Neuronal stem cell (in vitro differentiated cells): ENCODE measurements at regions not wholly inside any gene's neighbourhood (a gene's known extent, or its start where the extent isn't known, plus 50 kb on each side); places are given as distances from the start of the nearest gene placed in this dataset.

ENCODE experiments used
- DNase-seq: peaks from one replicate; pipeline ENCODE4 v3.0.0-alpha.2; 2013; ENCODE audit warnings: low spot score
- H2AFZ ChIP-seq: one replicate; pipeline ENCODE4 v1.6.1; 2013; ENCODE audit warnings: mild to moderate bottlenecking, low read length, inconsistent platforms
- H2AK5ac ChIP-seq: 2 replicates; pipeline ENCODE4 v1.6.1; 2013; ENCODE audit warnings: low read depth, mild to moderate bottlenecking, inconsistent platforms, low read length, moderate library complexity, mixed read lengths
- H2BK120ac ChIP-seq: 2 replicates; pipeline ENCODE4 v1.6.1; 2013; ENCODE audit warnings: low read depth, mild to moderate bottlenecking, inconsistent platforms, low read length, moderate library complexity, mixed read lengths
- H2BK12ac ChIP-seq: one replicate; pipeline ENCODE4 v1.6.1; 2013; ENCODE audit warnings: low read length, inconsistent platforms
- H2BK15ac ChIP-seq: 2 replicates; pipeline ENCODE4 v1.6.1; 2013; ENCODE audit warnings: mild to moderate bottlenecking, low read length, inconsistent platforms, mixed read lengths
- H2BK5ac ChIP-seq: one replicate; pipeline ENCODE4 v1.6.1; 2013; ENCODE audit warnings: inconsistent platforms, mild to moderate bottlenecking, low read length, moderate library complexity
- H3K14ac ChIP-seq: one replicate; pipeline ENCODE4 v1.6.1; 2013; ENCODE audit warnings: low read length, inconsistent platforms
- H3K18ac ChIP-seq: 2 replicates; pipeline ENCODE4 v1.6.1; 2013; ENCODE audit warnings: low read length, inconsistent platforms
- H3K23ac ChIP-seq: 2 replicates; pipeline ENCODE4 v1.6.1; 2013; ENCODE audit warnings: low read depth, mild to moderate bottlenecking, mixed read lengths, low read length, inconsistent platforms; ENCODE audit not compliant: poor library complexity
- H3K27ac ChIP-seq: replicated peaks from 3 replicates; pipeline ENCODE4 v1.5.1; 2013; ENCODE audit warnings: low read length, inconsistent platforms
- H3K27me3 ChIP-seq, 3 experiments: 2 replicates each; pipeline ENCODE4 v1.6.1; 2013; ENCODE audit warnings: low read length in 3 of 3, mild to moderate bottlenecking in 2 of 3, inconsistent platforms in 1 of 3, low read depth in 1 of 3, mixed read lengths in 1 of 3, moderate library complexity in 1 of 3; ENCODE audit not compliant: control insufficient read depth in 3 of 3, insufficient read depth in 3 of 3
- H3K36me3 ChIP-seq, 2 donors: replicated peaks in 1 of 2; 2 replicates each; pipeline ENCODE4 v1.6.1; 2013; ENCODE audit warnings: low read length in 2 of 2; ENCODE audit not compliant: control insufficient read depth in 2 of 2, insufficient read depth in 2 of 2
- H3K4ac ChIP-seq: 2 replicates; pipeline ENCODE4 v1.6.1; 2013; ENCODE audit warnings: inconsistent platforms, mild to moderate bottlenecking, low read length, moderate library complexity
- H3K4me1 ChIP-seq, 2 donors: 1 replicate in 1 of 2; 2 replicates in 1 of 2; pipeline ENCODE4 v1.6.1; 2013; ENCODE audit warnings: low read length in 2 of 2, low read depth in 1 of 2; ENCODE audit not compliant: control insufficient read depth in 2 of 2, insufficient read depth in 1 of 2
- H3K4me2 ChIP-seq: one replicate; pipeline ENCODE4 v1.6.1; 2013; ENCODE audit warnings: mild to moderate bottlenecking, low read length, inconsistent platforms; ENCODE audit not compliant: insufficient read depth, poor library complexity, severe bottlenecking
- H3K4me3 ChIP-seq, 2 donors: 2 replicates each; pipeline ENCODE4 v1.5.1; 2013; ENCODE audit warnings: low read length in 2 of 2, mild to moderate bottlenecking in 2 of 2, inconsistent platforms in 1 of 2, moderate library complexity in 1 of 2
- H3K79me1 ChIP-seq: one replicate; pipeline ENCODE4 v1.6.1; 2013; ENCODE audit warnings: low read depth, mild to moderate bottlenecking, inconsistent platforms, low read length, moderate library complexity
- H3K9ac ChIP-seq: one replicate; pipeline ENCODE4 v1.6.1; 2013; ENCODE audit warnings: mild to moderate bottlenecking, low read depth, low read length, inconsistent platforms; ENCODE audit not compliant: poor library complexity
- H3K9me3 ChIP-seq, 2 donors: replicated peaks in 1 of 2; 2 replicates each; pipeline versions ENCODE3 to v1.6.1; 2013; ENCODE audit warnings: low read length in 2 of 2, mild to moderate bottlenecking in 2 of 2, inconsistent platforms in 1 of 2, low read depth in 1 of 2, mixed read lengths in 1 of 2, moderate library complexity in 1 of 2; ENCODE audit not compliant: control insufficient read depth in 2 of 2, insufficient read depth in 1 of 2
- H4K8ac ChIP-seq: one replicate; pipeline ENCODE4 v1.6.1; 2013; ENCODE audit warnings: low read depth, mild to moderate bottlenecking, inconsistent platforms, low read length, moderate library complexity
- H4K91ac ChIP-seq: one replicate; pipeline ENCODE4 v1.6.1; 2013; ENCODE audit warnings: low read length, low read depth, mild to moderate bottlenecking, inconsistent platforms; ENCODE audit not compliant: poor library complexity
- WGBS, 2 donors: extraction: QIAGEN DNeasy Blood & Tissue Kit; methylation state at CpG; one replicate each; pipeline ENCODE4 v1.1.7; 2013; ENCODE audit warnings: missing lambda C conversion rate in 2 of 2, mixed read lengths in 1 of 2; ENCODE audit not compliant: insufficient read length in 2 of 2, insufficient replicate concordance in 1 of 2; ENCODE audit errors: extremely low coverage in 2 of 2; 5-methylcytosine and 5-hydroxymethylcytosine counted together

DNA sequence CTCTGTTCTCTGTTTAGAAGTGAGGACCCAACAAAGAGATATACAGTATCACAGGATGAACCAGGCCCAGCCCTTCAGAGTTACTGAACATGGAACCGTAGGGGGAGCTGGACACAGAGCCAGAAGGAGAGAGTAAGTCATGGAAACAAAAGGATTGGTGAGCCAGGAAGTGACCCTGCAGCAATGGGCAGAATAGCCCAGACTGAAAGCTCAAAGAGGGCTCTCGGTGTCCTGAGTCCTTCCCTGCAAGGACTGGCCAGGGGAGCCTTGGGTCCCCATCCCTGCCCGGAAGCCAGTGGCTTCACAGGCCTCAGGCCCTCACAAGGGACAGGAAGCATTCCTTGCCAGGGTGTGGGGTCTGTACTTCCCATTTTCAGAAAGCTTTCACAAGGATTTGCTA lies 150.6 kb downstream of the SPATA19 start:
- no CpG with 5 or more reads among the region's 3 CpGs for WGBS, 2 donors

GRCh38 chr11:133693110-133693509 lies 152.2 kb downstream of the SPATA19 start:
- H2BK12ac ChIP-seq = no peak overlapping the region
- H3K9me3 ChIP-seq = no peaks in the 10 kb centered on the region
- H3K27ac ChIP-seq = no peak overlapping the region
- no peak overlapping the region for H2AK5ac ChIP-seq
- H2BK120ac ChIP-seq = no peak overlapping the region
- DNase-seq = no peak
- no peaks in the 10 kb centered on the region for H3K27me3 ChIP-seq
- H3K18ac ChIP-seq = no peak overlapping the region
- H3K9ac ChIP-seq = no peak overlapping the region
- no peak overlapping the region for H4K8ac ChIP-seq
- no peak overlapping the region for H2BK15ac ChIP-seq
- H2AFZ ChIP-seq = no peak overlapping the region
- H3K36me3 ChIP-seq = no peaks in the 10 kb centered on the region
- WGBS, 2 donors = no CpG with 5 or more reads among the region's 9 CpGs
- no peaks in the 10 kb centered on the region for H3K4me1 ChIP-seq
- no peak overlapping the region for H3K4me3 ChIP-seq
- no peak overlapping the region for H2BK5ac ChIP-seq
- H3K14ac ChIP-seq = no peak overlapping the region
- no peak overlapping the region for H3K4ac ChIP-seq
- no peak overlapping the region for H4K91ac ChIP-seq
- H3K23ac ChIP-seq = no peak overlapping the region
- H3K79me1 ChIP-seq = no peaks in the 10 kb centered on the region
- H3K4me2 ChIP-seq = no peak overlapping the region

More for the DNA sequence above, 150.6 kb downstream of the SPATA19 start:
- no peak overlapping the region for H3K4ac ChIP-seq
- H4K8ac ChIP-seq = no peak overlapping the region
- no peaks in the 10 kb centered on the region for H3K36me3 ChIP-seq
- no peak overlapping the region for H3K4me2 ChIP-seq
- no peaks in the 10 kb centered on the region for H3K4me1 ChIP-seq
- H2AK5ac ChIP-seq = no peak overlapping the region
- H2BK15ac ChIP-seq = no peak overlapping the region
- H4K91ac ChIP-seq = no peak overlapping the region
- no peak overlapping the region for H2BK5ac ChIP-seq
- H3K18ac ChIP-seq = no peak overlapping the region
- H3K14ac ChIP-seq = no peak overlapping the region
- H3K23ac ChIP-seq = no peak overlapping the region
- H3K4me3 ChIP-seq = peak overlapping the region in 1 of 2 donors; percentile 3
- no peak overlapping the region for H2BK120ac ChIP-seq
- H3K27ac ChIP-seq = no peak overlapping the region
- no peak overlapping the region for H3K9ac ChIP-seq
- no peaks in the 10 kb centered on the region for H3K79me1 ChIP-seq
- H2BK12ac ChIP-seq = no peak overlapping the region
- H3K9me3 ChIP-seq = no peaks in the 10 kb centered on the region
- no peak for DNase-seq
- no peak overlapping the region for H2AFZ ChIP-seq
- no peaks in the 10 kb centered on the region for H3K27me3 ChIP-seq

- Histone ChIP-seq H3K4me2 (no peak overlapping the region), H2AFZ (no peak overlapping the region), H3K27ac (no peak overlapping the region), H3K18ac (no peak overlapping the region), H2BK15ac (no peak overlapping the region), H3K9ac (peak overlapping the region; percentile 12), H3K4me3 (no peak overlapping the region), H4K91ac (no peak overlapping the region), H3K36me3 (no peaks in the 10 kb centered on the region), H3K9me3 (no peaks in the 10 kb centered on the region), H3K27me3 (no peaks in the 10 kb centered on the region), H2AK5ac (no peak overlapping the region), H2BK12ac (no peak overlapping the region), H3K14ac (no peak overlapping the region), H3K4me1 (no peaks in the 10 kb centered on the region), H2BK120ac (no peak overlapping the region), H2BK5ac (no peak overlapping the region), H3K79me1 (no peaks in the 10 kb centered on the region), H4K8ac (no peak overlapping the region), H3K4ac (no peak overlapping the region), H3K23ac (no peak overlapping the region)
- no CpG with 5 or more reads among the region's 8 CpGs for WGBS, 2 donors
- no peak for DNase-seq
Observed at GRCh38 chr11:133692126-133692934, 153.0 kb downstream of the SPATA19 start.

DNA sequence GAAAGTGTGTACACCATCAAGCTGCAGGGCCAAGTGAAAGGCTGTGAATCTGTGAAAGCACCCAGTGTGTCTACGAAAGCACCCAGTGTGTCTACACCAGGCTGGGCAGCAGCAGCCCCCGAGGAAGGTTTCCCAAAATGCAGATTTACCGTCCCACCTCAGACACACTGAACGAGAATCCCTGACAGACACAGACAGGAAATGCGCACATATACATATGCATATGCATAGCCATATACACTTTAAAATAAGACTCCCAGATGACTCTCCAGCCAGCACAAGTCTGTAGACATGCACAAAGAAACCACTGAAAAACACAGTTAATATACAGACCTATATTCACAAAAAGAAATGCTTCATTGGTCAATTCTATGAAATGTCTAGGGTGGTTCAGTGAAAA lies 155.5 kb upstream of the OPCML start:
- Histone ChIP-seq H3K79me1 (no peaks in the 10 kb centered on the region), H2AK5ac (no peak overlapping the region), H4K91ac (no peak overlapping the region), H3K9ac (no peak overlapping the region), H3K18ac (no peak overlapping the region), H2BK120ac (no peak overlapping the region), H2BK15ac (no peak overlapping the region), H2AFZ (no peak overlapping the region), H4K8ac (no peak overlapping the region), H2BK5ac (no peak overlapping the region), H3K14ac (no peak overlapping the region), H3K4me3 (no peak overlapping the region), H3K9me3 (no peaks in the 10 kb centered on the region), H2BK12ac (no peak overlapping the region), H3K36me3 (no peaks in the 10 kb centered on the region), H3K4ac (no peak overlapping the region), H3K4me1 (no peaks in the 10 kb centered on the region), H3K23ac (no peak overlapping the region), H3K27me3 (no peaks in the 10 kb centered on the region), H3K27ac (no peak overlapping the region), H3K4me2 (no peak overlapping the region)
- WGBS, 2 donors = no CpG with 5 or more reads among the region's 5 CpGs
- no peak for DNase-seq
